GM12864 (cell line): ENCODE measurements at regions not wholly inside any gene's neighbourhood (a gene's known extent, or its start where the extent isn't known, plus 50 kb on each side); places are given as distances from the start of the nearest gene placed in this dataset.

Experiments
- DNase-seq: peaks from one replicate; pipeline ENCODE4 v3.0.0-alpha.2; 2011; ENCODE audit warnings: low read depth
- H3K4me3 ChIP-seq: 2 replicates; pipeline ENCODE4 v1.5.1; 2011; ENCODE audit warnings: mild to moderate bottlenecking, low read depth, low read length, control low read depth
- CTCF ChIP-seq: IDR thresholded peaks from 2 replicates; pipeline ENCODE4 v1.5.1; 2011; ENCODE audit warnings: low read depth, mild to moderate bottlenecking, moderate library complexity, low read length, control low read depth, inconsistent platforms; ENCODE audit errors: missing control alignments

DNA sequence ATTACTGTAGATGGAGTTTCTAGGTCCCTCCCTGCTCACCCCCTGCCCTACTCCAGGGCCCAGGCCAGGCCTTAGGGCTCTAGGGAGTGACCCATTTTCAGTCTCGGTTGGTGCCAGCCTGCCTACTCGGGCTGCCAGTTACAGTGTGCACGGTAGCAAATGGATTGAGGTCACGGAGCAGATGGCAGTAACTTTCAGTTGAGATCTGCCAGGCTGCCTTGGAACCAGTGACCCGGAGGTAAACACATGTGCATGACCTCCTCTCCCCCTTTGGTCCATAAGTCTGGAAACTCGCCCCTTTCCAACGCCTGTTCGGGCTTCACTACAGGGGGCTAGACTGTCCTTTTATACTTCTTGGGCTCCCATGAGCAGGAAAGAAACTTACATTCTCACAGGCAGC is 139.7 kb upstream of the TBX3 start:
- H3K4me3 ChIP-seq: no peak overlapping the region
- DNase-seq: no peak
- TF ChIP-seq CTCF: no peak

GRCh38 chr12:114821570-114821969 is 137.6 kb upstream of the TBX3 start:
- no peak for DNase-seq
- TF ChIP-seq CTCF: no peak
- no peak overlapping the region for H3K4me3 ChIP-seq

GRCh38 chr12:114820796-114821195 is 136.8 kb upstream of the TBX3 start:
- no peak for DNase-seq
- no peak overlapping the region for H3K4me3 ChIP-seq
- no peak for TF ChIP-seq CTCF

DNA sequence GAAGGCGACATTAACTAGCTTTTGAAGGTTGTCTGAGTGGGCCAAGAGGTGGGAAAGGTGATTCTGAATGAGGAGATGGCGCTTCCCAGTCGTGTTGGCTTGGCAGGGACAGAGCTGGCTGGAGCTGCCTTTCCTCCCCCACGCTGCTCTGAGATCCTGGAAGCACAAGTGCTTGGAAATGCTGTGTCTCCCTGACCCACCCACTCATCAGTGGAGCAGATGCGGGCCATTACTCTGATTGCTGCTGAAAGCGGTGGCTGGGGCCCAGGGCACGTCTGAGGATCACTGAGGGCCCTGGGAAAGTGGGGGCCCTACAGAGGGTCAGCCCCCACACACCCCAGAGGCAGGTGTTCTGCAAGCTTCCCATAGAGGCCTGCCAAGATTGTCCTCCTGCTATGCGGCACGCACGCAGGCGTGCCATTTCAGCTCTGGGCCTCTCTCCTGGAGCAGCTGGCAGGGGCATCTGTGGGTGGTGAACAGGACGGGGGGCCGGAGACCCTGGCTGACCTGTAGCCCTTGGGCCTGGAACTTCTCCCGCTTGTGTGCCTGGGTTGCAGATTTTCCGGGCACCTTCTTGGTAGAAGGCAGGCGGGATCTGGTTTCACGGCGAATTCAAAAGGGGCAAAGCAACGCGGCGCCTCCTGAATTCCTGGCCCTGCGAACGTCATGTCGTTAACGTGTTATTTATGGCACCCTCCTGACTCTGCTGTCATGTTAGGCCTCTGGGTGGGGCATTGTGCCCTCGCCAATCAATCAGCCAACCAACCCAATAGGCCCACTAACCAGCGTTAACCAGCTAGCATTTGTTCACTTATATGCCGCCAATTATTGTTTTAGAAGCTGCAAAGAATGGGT is 133.8 kb upstream of the TBX3 start:
- no peak for TF ChIP-seq CTCF
- no peak for DNase-seq
- H3K4me3 ChIP-seq: no peak overlapping the region

GRCh38 chr12:114815026-114815795 is 131.2 kb upstream of the TBX3 start:
- no peak overlapping the region for H3K4me3 ChIP-seq
- no peak for TF ChIP-seq CTCF
- DNase-seq: no peak

DNA sequence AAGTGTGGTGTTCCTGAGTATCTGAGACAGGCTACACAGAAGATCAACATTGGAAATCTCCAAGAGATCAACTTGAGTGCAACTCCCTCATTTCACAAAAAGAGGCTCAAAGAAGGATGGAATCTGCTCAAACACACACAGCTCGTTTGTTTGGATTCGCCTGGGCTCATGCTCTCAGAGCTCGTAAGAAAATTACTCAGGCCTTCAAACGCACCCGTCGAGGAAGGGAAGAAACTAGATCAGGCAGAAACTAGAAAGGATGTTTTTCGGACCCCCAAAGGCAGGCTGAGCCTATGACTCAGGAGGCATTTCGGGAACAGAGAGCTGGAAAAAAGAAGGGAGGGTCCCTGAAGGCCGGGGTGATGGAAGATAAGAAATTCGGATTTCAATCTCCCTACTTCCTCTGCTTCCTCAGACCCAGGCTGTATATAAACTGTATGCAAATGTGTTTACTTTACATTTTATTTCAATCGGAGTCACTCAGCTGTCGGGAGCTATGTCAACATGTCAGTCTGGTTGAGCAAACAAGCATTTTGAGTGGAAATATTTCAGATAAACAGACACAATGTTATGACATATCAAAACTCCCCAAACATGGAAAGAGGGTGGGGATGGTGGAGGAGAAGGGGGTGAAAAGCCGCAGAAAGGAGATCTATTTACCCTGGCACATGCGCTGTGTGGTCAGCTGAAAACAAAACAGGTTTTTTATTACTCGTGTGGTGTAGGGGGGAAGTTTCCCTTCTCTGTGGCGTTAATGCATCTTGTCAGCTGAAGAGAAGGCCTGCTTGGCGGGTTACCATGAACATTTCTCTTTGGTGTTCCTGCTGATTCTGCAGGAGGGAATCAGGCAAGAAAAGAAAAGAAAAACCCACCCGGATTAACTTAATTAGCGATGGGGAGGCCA is 129.1 kb upstream of the TBX3 start:
- no peak for TF ChIP-seq CTCF
- DNase-seq: no peak
- no peak overlapping the region for H3K4me3 ChIP-seq
